HG02938 (cell line): ENCODE measurements at regions not wholly inside any gene's neighbourhood (a gene's known extent, or its start where the extent isn't known, plus 50 kb on each side); places are given as distances from the start of the nearest gene placed in this dataset.
"Not testable (repeated sequence)": the region's sequence is repeated elsewhere in the genome, so short reads cannot be mapped to it uniquely, and the experiment has no call there.

Experiments used
- ATAC-seq: cut with Tn5 transposase; IDR thresholded peaks from one replicate; pipeline ENCODE4 v1.9.1; 2021; ENCODE audit warnings: mild to moderate bottlenecking, moderate library complexity; ENCODE audit not compliant: unreplicated experiment

- ATAC-seq = not testable (repeated sequence)
These were observed 55.3 kb downstream of the BBS10 start for GRCh38 chr12:76292891-76293290.

- ATAC-seq = not testable (repeated sequence)
These were observed 55.9 kb downstream of the BBS10 start for GRCh38 chr12:76292305-76292704.

- ATAC-seq = no peak
These were observed 57.0 kb downstream of the BBS10 start for GRCh38 chr12:76290963-76291859.

- no peak for ATAC-seq
These were observed 60.0 kb downstream of the BBS10 start for GRCh38 chr12:76288218-76288617.

DNA sequence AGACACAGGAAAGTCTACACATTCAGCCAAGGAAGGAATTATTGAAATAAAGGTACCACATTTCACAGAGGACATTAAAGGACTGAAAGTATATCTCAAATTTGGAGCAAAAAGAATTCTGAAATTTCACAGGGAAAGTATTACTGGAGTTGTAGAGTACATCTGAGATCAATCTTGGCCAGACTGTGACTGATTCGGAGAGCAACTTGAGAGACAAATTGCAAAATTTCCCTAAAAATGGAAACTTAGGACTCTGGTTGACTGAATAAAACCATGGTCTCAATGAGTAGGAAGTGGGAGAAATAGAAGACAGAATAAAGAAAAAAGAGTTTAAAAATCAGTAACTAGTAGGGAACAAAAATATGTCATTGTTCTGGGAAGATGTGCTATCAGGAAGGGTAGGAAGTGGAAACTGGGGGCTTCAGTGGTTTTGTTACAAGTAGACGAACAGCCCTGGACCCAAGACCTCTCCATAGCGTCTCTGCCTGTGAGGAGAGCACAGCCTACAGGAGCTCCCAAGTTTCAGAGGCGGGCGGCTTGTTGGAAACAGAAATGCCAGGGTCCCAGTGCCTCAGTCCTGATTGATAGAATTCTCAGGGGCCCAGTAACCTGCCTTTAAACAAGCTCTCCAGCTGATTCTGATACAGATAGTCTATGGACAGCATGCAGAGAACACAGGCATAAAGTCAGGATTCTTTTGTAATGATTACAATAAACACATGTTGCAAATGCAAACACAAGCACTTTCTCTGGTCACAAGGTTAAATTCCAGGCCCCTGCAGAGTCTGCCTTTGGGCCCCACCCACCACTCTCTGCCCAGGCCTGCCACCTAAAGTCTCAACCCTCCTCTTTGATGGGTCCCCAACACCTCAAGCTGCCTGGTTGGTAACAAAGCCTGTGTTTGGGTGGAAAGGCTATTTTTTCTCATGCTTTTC lies 63.1 kb downstream of the BBS10 start:
- ATAC-seq = no peak

DNA sequence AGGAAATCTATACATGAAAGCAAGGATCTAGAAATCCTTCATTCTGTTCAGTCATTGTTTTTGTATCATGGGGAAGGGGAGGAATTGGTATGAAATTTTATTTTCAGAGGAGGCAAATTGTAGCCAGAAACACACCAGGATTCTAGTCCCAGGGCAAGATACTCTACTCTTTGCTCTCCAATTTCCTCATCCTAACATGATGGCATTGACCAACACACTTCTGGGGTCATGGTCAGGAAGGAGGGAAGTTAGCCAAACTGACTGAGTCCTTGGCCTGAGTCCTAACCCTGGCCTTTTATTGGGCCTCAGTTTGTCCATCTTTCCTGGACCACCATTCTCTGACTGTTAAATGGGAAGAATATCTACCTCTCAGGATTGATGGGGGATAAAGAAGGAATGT lies 65.5 kb downstream of the BBS10 start:
- ATAC-seq = no peak

DNA sequence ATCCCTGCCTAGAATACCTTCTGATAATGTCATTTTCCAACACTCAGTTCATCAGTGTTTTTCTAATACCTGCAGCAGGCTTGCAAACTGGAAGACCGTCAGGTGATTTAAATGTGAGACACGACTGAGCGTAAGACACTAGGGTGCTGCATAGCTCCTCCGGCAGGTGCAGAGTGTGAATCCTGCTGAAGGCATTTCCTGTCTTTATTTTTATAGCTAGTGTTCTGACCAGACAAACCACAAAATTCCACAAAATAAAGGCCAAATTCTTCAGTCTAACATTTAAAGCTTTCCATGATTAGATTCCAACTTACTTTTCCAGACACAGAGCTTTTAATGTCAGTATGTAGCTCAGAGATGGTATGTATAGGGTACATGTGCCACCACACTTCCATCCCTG lies 70.7 kb downstream of the BBS10 start:
- no peak for ATAC-seq

- no peak for ATAC-seq
These were observed 71.6 kb downstream of the BBS10 start for GRCh38 chr12:76276499-76277151.

- no peak for ATAC-seq
These were observed 72.6 kb downstream of the BBS10 start for GRCh38 chr12:76275511-76276093.

- ATAC-seq = no peak
These were observed 73.7 kb downstream of the BBS10 start for GRCh38 chr12:76274420-76275083.

GRCh38 chr12:76272287-76272686 lies 75.9 kb downstream of the BBS10 start:
- ATAC-seq = no peak

GRCh38 chr12:76270657-76271358 lies 77.4 kb downstream of the BBS10 start:
- no peak for ATAC-seq

DNA sequence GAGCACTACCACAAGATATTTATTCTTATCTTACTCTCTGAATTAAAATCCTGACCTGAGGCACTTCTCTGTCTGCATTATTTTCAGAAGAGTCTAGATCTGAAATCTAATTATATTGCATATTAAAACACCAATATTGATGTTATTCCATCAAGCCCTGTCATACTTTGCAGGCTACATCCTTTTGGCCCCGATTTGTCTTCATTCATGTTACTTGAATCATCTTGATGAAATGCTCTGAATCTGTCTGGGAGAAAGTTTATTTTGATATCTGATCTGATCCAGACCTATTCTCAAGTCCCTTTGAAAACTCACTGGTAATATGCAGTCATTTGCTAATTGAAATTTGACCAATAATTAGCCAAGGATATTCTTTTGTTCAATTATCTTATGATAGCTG lies 79.9 kb downstream of the BBS10 start:
- ATAC-seq = no peak

GRCh38 chr12:76266797-76267196 lies 81.4 kb downstream of the BBS10 start:
- ATAC-seq = no peak

DNA sequence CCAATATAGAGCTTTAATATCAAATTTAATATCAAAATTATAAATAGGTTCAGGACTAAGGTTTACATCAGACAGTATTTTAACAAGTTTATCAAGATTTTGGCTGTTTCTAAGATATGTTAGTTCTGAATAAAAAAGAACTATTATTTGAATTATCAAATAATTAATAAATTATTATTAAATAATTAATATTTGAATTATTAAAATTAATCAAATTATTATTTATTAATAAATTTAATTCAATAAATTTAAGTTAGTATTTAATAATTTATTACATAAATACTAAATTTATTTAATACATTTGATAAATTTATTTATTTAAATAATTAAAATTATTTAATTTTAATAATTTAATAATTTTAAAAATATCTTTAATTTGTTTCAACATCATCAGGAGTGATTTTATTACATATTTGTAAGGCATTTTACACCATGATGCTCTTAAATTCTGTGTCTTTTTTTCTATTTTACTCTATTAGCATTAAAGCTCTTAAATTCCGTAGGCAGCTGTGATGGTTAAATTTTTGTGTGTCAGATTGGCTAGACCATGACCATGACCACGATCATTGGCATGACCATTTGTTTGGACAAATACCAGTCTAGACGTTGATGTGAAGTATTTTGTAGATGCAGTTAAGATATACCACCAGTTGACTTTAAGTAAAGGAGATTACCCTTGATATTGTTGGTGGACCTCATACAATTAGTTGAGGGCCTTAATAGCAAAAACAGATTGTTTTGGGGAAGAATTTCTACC lies 82.6 kb downstream of the BBS10 start:
- no peak for ATAC-seq

DNA sequence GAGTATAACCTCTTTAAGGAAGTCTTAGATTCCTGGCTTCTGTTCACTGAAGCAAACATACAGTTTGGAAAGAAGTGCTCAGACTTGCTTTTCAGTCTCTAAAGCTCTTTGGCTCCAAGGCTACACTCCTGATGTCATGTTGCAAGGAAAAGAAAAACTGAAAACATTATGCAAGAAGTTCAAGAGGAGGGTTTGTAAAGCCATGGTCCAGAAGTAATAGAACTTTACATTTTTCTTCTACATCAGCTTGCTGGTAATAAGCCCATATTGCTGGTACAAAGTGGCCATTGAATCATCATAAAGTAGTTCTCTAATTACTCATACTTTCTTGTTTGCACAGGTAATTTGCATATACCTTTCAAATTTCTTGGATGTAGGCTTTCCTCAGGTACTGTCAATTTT lies 83.6 kb downstream of the BBS10 start:
- ATAC-seq = no peak

DNA sequence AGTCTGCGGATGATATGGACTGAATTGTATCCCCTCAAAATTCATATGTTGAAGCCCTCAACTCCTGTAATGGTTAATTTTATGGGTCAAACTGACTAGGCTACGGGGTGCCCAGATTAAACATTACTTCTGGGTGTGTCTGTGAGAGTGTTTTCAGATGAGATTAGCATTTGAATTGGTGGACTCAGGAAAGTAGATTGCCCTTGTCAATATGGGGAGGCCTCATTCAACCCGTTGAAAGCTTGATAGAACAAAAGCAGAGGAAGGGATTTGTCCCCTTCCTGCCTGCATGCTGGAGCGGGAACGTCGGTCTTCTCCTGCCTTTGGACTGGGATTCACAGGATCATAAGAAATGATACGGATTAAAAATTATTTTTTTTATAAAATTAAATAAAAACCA lies 84.5 kb downstream of the BBS10 start:
- no peak for ATAC-seq

- ATAC-seq = no peak
These were observed 87.8 kb downstream of the BBS10 start for GRCh38 chr12:76260390-76260748.
